ENCODE measurements at regions not wholly inside any gene's neighbourhood (a gene's known extent, or its start where the extent isn't known, plus 50 kb on each side); places are given as distances from the start of the nearest gene placed in this dataset.
"Not testable (repeated sequence)": the region's sequence is repeated elsewhere in the genome, so short reads cannot be mapped to it uniquely, and the experiment has no call there.

GRCh38 chr3:38958026-38958720, 93.6 kb downstream of the SCN11A start:
- Mint-ChIP-seq H3K27me3 (ENCODE audit: insufficient read depth) (peaks cover 5% of the 10 kb centered on the region; the same call in 1 of the 2 replicates), H3K9me3 (no peaks in the 10 kb centered on the region), H3K27ac (no peak overlapping the region), H3K4me3 (no peak overlapping the region), H3K4me1 (ENCODE audit: low read depth) (no peaks in the 10 kb centered on the region), H3K36me3 (ENCODE audit: low read depth) (no peaks in the 10 kb centered on the region)
- TF ChIP-seq, protein P1, sequence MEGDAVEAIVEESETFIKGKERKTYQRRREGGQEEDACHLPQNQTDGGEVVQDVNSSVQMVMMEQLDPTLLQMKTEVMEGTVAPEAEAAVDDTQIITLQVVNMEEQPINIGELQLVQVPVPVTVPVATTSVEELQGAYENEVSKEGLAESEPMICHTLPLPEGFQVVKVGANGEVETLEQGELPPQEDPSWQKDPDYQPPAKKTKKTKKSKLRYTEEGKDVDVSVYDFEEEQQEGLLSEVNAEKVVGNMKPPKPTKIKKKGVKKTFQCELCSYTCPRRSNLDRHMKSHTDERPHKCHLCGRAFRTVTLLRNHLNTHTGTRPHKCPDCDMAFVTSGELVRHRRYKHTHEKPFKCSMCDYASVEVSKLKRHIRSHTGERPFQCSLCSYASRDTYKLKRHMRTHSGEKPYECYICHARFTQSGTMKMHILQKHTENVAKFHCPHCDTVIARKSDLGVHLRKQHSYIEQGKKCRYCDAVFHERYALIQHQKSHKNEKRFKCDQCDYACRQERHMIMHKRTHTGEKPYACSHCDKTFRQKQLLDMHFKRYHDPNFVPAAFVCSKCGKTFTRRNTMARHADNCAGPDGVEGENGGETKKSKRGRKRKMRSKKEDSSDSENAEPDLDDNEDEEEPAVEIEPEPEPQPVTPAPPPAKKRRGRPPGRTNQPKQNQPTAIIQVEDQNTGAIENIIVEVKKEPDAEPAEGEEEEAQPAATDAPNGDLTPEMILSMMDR (IDR thresholded peaks at IDR 0.05) = no peak
- no peak for DNase-seq

DNA sequence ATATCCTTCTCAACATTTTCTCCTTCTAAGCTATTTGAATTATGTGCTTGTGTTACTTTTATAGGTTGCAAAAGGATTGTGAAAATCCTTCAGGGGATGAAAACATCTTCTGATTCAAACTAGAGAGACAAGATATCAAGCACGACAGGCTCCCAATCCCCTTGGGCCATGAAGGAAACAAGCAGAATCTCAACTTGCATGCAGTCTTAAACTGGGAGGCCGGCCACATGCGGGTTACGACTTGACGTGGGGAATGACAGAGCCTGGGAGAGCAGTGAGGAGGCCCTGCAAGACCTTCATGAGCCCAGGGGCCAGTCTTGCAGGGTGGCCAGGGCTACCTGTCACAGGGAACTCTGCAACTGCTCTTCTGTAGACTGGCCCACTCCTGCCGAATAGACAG, 94.4 kb downstream of the SCN11A start:
- H3K36me3 Mint-ChIP-seq (ENCODE audit: low read depth) = no peaks in the 10 kb centered on the region
- H3K27me3 Mint-ChIP-seq (ENCODE audit: insufficient read depth) = peaks cover 7% of the 10 kb centered on the region; the same call in 1 of the 2 replicates
- TF ChIP-seq, protein P1 (IDR thresholded peaks at IDR 0.05) = no peak
- H3K4me1 Mint-ChIP-seq (ENCODE audit: low read depth) = no peaks in the 10 kb centered on the region
- H3K4me3 Mint-ChIP-seq = no peak overlapping the region
- no peak for DNase-seq
- H3K27ac Mint-ChIP-seq = no peak overlapping the region
- no peaks in the 10 kb centered on the region for H3K9me3 Mint-ChIP-seq

DNA sequence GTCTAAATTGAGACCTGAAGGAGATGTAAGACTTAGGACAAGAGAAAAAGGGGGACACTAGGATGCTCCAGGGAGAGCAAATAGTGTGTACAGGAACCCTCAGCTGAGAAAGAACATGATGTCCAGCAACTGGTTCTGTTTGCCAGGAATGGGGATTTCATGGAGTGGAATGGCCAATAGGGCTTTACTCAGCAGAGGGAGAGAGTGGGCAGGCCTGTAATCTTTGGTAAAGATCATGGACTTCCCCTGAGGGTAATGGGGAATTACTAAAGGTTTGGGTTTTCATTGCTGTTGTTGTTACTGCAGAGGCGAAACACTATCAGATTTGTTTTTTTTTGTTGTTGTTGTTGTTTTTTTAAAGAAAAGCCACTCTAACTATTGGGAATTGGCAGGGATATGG, 99.0 kb downstream of the SCN11A start:
- Mint-ChIP-seq H3K27me3 (ENCODE audit: insufficient read depth) (peaks cover 7% of the 10 kb centered on the region), H3K9me3 (no peaks in the 10 kb centered on the region), H3K4me3 (no peak overlapping the region), H3K4me1 (ENCODE audit: low read depth) (no peaks in the 10 kb centered on the region), H3K36me3 (ENCODE audit: low read depth) (no peaks in the 10 kb centered on the region), H3K27ac (no peak overlapping the region)
- no peak for DNase-seq
- TF ChIP-seq, protein P1 (IDR thresholded peaks at IDR 0.05) = no peak

DNA sequence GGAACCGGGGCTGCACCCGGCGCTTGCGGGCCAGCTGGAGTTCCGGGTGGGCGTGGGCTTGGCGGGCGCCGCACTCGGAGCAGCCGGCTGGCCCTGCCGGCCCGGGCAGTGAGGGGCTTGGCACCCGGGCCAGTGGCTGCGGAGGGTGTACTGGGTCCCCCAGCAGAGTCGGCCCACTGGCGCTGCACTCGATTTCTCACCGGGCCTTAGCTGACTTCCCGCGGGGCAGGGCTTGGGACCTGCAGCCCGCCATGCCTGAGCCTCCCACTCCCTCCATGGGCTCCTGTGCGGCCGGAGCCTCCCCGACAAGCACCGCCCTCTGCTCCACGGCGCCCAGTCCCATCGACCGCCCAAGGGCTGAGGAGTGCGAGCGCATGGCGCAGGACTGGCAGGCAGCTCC, 100.6 kb downstream of the SCN11A start:
- H3K36me3 Mint-ChIP-seq (ENCODE audit: low read depth); H3K27me3 Mint-ChIP-seq (ENCODE audit: insufficient read depth); H3K27ac Mint-ChIP-seq; DNase-seq; H3K9me3 Mint-ChIP-seq; H3K4me3 Mint-ChIP-seq; H3K4me1 Mint-ChIP-seq (ENCODE audit: low read depth): not testable (repeated sequence)

GRCh38 chr3:38950581-38950980, 101.2 kb downstream of the SCN11A start:
- no peak for DNase-seq
- no peaks in the 10 kb centered on the region for H3K4me1 Mint-ChIP-seq (ENCODE audit: low read depth)
- H3K9me3 Mint-ChIP-seq = no peaks in the 10 kb centered on the region

DNA sequence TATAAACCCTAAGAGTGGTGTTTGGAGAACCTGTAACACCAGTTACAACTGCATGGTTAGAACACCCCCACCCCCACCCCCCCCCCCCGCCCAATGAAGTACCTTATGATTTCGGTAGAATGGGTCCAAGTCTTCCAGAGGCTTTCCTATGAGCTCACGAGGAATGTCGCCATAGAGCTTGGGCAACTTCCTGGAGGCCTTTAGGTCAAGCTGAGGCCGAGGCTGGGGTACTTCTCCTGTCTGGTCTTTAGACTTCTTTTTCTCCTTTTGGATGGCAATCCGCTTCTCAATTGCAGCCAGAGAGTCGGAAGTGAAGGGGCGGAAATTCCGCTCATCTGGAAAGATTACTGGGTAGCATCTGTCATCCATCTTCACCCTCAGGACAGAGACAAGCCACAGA, 101.8 kb downstream of the SCN11A start:
- no peaks in the 10 kb centered on the region for H3K36me3 Mint-ChIP-seq (ENCODE audit: low read depth)
- peaks cover 11% of the 10 kb centered on the region for H3K27me3 Mint-ChIP-seq (ENCODE audit: insufficient read depth)
- no peak overlapping the region for H3K27ac Mint-ChIP-seq
- no peaks in the 10 kb centered on the region for H3K4me1 Mint-ChIP-seq (ENCODE audit: low read depth)
- H3K4me3 Mint-ChIP-seq = no peak overlapping the region
- no peaks in the 10 kb centered on the region for H3K9me3 Mint-ChIP-seq
- TF ChIP-seq, protein P1 (IDR thresholded peaks at IDR 0.05) = no peak
- no peak for DNase-seq

More at GRCh38 chr3:38950581-38950980, 101.2 kb downstream of the SCN11A start:
- no peaks in the 10 kb centered on the region for H3K36me3 Mint-ChIP-seq (ENCODE audit: low read depth)
- H3K4me3 Mint-ChIP-seq = no peak overlapping the region
- TF ChIP-seq, protein P1 (IDR thresholded peaks at IDR 0.05) = no peak
- H3K27ac Mint-ChIP-seq = no peak overlapping the region
- H3K27me3 Mint-ChIP-seq (ENCODE audit: insufficient read depth) = peaks cover 11% of the 10 kb centered on the region

All from HFFc6 (cell line).